NT2/D1 (cell line): ENCODE measurements at regions not wholly inside any gene's neighbourhood (a gene's known extent, or its start where the extent isn't known, plus 50 kb on each side); places are given as distances from the start of the nearest gene placed in this dataset.

ENCODE experiments used
- YY1 ChIP-seq: IDR thresholded peaks from 2 replicates; pipeline ENCODE4 v1.6.1; 2011; ENCODE audit not compliant: insufficient read length, insufficient read depth
- ZNF274 ChIP-seq: IDR thresholded peaks from 2 replicates; pipeline ENCODE4 v1.6.1; 2011; ENCODE audit warnings: mild to moderate bottlenecking, low read depth, low read length

GRCh38 chr5:174607916-174608315 is 116.5 kb upstream of the MSX2 start:
- TF ChIP-seq YY1 (no peak), ZNF274 (no peak)
